ENCODE measurements at regions not wholly inside any gene's neighbourhood (a gene's known extent, or its start where the extent isn't known, plus 50 kb on each side); places are given as distances from the start of the nearest gene placed in this dataset.

GRCh38 chr3:22895671-22896070 lies 307.5 kb upstream of the UBE2E2 start:
- no peaks in the 10 kb centered on the region for H3K4me1 ChIP-seq (ENCODE audit: control insufficient read depth in 2 of 2, insufficient read depth in 2 of 2, low read length in 2 of 2)
- H3K9me3 ChIP-seq (ENCODE audit: control insufficient read depth in 2 of 3, low read length in 3 of 3), result no peaks in the 10 kb centered on the region
- ATAC-seq (no peak), DNase-seq (no peak)
- Mint-ChIP-seq H3K4me1 (no peaks in the 10 kb centered on the region), H3K4me3 (no peak overlapping the region), H3K27me3 (peaks cover 0 to 17% (median 0%) of the 10 kb centered on the region in 5 donors), H3K36me3 (no peaks in the 10 kb centered on the region), H3K27ac (no peak overlapping the region), H3K9me3 (peaks cover 0 to 2% (median 0%) of the 10 kb centered on the region in 11 donors)
- intact Hi-C loops (cut with micrococcal nuclease), result no loop called here
- H3K27ac ChIP-seq (ENCODE audit: low read depth, low read length), result no peak overlapping the region
- POLR2A ChIA-PET, result no interaction called here
- no peaks in the 10 kb centered on the region for H3K27me3 ChIP-seq (ENCODE audit: control insufficient read depth in 2 of 2, insufficient read depth in 2 of 2, low read length in 2 of 2)
- CTCF ChIA-PET, result no interaction called here
- no peaks in the 10 kb centered on the region for H3K36me3 ChIP-seq (ENCODE audit: control insufficient read depth in 2 of 3, insufficient read depth in 3 of 3, low read length in 3 of 3)
- H3K4me3 ChIP-seq (ENCODE audit: low read length), result no peak overlapping the region

- Histone ChIP-seq H3K4me1 (ENCODE audit: control insufficient read depth in 2 of 2, insufficient read depth in 2 of 2, low read length in 2 of 2) (no peaks in the 10 kb centered on the region), H3K4me3 (ENCODE audit: low read length) (no peak overlapping the region), H3K36me3 (ENCODE audit: control insufficient read depth in 2 of 3, insufficient read depth in 3 of 3, low read length in 3 of 3) (no peaks in the 10 kb centered on the region), H3K27me3 (ENCODE audit: control insufficient read depth in 2 of 2, insufficient read depth in 2 of 2, low read length in 2 of 2) (no peaks in the 10 kb centered on the region), H3K27ac (ENCODE audit: low read depth, low read length) (no peak overlapping the region), H3K9me3 (ENCODE audit: control insufficient read depth in 2 of 3, low read length in 3 of 3) (no peaks in the 10 kb centered on the region)
- ChIA-PET CTCF (interaction anchor here (0.6 kb wide), 1 partner anchor 62 kb away, joined by 3 read pairs; no protein-coding TSS in a partner anchor), POLR2A (no interaction called here)
- no peak for ATAC-seq
- Mint-ChIP-seq H3K9me3 (peaks cover 0 to 10% (median 0%) of the 10 kb centered on the region in 11 donors), H3K4me3 (no peak overlapping the region), H3K36me3 (no peaks in the 10 kb centered on the region), H3K27ac (no peak overlapping the region), H3K27me3 (peaks cover 0 to 9% (median 0%) of the 10 kb centered on the region in 5 donors), H3K4me1 (no peaks in the 10 kb centered on the region)
- intact Hi-C loops (cut with micrococcal nuclease), result no loop called here
- DNase-seq, result no peak
These were observed 304.6 kb upstream of the UBE2E2 start for GRCh38 chr3:22898558-22898957.

DNA sequence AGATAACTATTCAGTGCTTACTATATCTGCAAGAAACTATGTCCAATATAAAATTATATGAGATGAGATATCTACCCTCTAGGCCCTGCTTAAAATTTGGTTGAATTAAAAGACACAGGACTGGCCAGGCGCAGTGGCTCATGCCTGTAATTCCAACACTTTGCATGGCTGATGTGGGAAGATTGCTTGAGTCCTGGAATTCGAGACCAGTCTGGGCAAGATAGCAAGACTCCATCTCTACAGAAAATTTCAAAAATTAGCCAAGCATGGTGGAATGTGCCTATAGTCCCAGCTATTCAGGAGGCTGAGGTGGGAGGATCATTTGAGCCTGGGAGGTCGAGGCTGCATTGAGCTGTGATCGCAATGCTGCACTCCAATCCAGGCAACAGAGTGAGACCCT lies 303.7 kb upstream of the UBE2E2 start:
- ATAC-seq, result no peak
- Mint-ChIP-seq H3K9me3 (peaks cover 0 to 10% (median 0%) of the 10 kb centered on the region in 11 donors), H3K4me3 (no peak overlapping the region), H3K27ac (no peak overlapping the region), H3K36me3 (no peaks in the 10 kb centered on the region), H3K27me3 (peaks cover 0 to 9% (median 0%) of the 10 kb centered on the region in 5 donors), H3K4me1 (no peaks in the 10 kb centered on the region)
- Histone ChIP-seq H3K27me3 (ENCODE audit: control insufficient read depth in 2 of 2, insufficient read depth in 2 of 2, low read length in 2 of 2) (no peaks in the 10 kb centered on the region), H3K36me3 (ENCODE audit: control insufficient read depth in 2 of 3, insufficient read depth in 3 of 3, low read length in 3 of 3) (no peaks in the 10 kb centered on the region), H3K27ac (ENCODE audit: low read depth, low read length) (no peak overlapping the region), H3K4me3 (ENCODE audit: low read length) (no peak overlapping the region), H3K4me1 (ENCODE audit: control insufficient read depth in 2 of 2, insufficient read depth in 2 of 2, low read length in 2 of 2) (no peaks in the 10 kb centered on the region), H3K9me3 (ENCODE audit: control insufficient read depth in 2 of 3, low read length in 3 of 3) (no peaks in the 10 kb centered on the region)
- no peak for DNase-seq
- CTCF ChIA-PET, result no interaction called here
- POLR2A ChIA-PET, result no interaction called here
- intact Hi-C loops (cut with micrococcal nuclease), result no loop called here

GRCh38 chr3:22900296-22900695 lies 302.8 kb upstream of the UBE2E2 start:
- Mint-ChIP-seq H3K36me3 (no peaks in the 10 kb centered on the region), H3K27me3 (peaks cover 0 to 9% (median 0%) of the 10 kb centered on the region in 5 donors), H3K27ac (no peak overlapping the region), H3K4me1 (no peaks in the 10 kb centered on the region), H3K4me3 (no peak overlapping the region), H3K9me3 (peaks cover 0 to 10% (median 0%) of the 10 kb centered on the region in 11 donors)
- ChIA-PET POLR2A (no interaction called here), CTCF (no interaction called here)
- no peaks in the 10 kb centered on the region for H3K27me3 ChIP-seq (ENCODE audit: control insufficient read depth in 2 of 2, insufficient read depth in 2 of 2, low read length in 2 of 2)
- H3K4me1 ChIP-seq (ENCODE audit: control insufficient read depth in 2 of 2, insufficient read depth in 2 of 2, low read length in 2 of 2), result no peaks in the 10 kb centered on the region
- ATAC-seq, result no peak
- no peak overlapping the region for H3K27ac ChIP-seq (ENCODE audit: low read depth, low read length)
- H3K36me3 ChIP-seq (ENCODE audit: control insufficient read depth in 2 of 3, insufficient read depth in 3 of 3, low read length in 3 of 3), result no peaks in the 10 kb centered on the region
- H3K9me3 ChIP-seq (ENCODE audit: control insufficient read depth in 2 of 3, low read length in 3 of 3), result no peaks in the 10 kb centered on the region
- no peak for DNase-seq
- intact Hi-C loops (cut with micrococcal nuclease), result no loop called here
- no peak overlapping the region for H3K4me3 ChIP-seq (ENCODE audit: low read length)

DNA sequence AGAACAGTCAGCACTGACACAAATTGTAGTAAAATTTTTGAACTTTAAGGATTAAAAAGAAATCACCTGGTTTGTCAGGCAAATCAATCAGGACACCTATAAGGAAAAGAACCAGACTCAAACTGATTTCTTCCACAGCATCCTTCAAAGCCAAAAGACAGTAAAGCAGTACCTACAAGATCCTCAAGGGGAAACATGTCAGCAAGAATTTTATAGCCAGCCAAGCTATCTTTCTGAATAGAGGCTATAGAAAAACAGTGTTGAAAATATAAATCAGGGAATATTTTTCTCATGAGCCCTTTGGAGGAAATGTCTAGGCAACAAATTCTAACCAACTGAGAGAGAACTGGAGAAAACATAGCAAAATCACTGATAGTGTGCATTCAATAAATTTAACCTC lies 301.4 kb upstream of the UBE2E2 start:
- no peak overlapping the region for H3K4me3 ChIP-seq (ENCODE audit: low read length)
- H3K27ac ChIP-seq (ENCODE audit: low read depth, low read length), result no peak overlapping the region
- no peaks in the 10 kb centered on the region for H3K27me3 ChIP-seq (ENCODE audit: control insufficient read depth in 2 of 2, insufficient read depth in 2 of 2, low read length in 2 of 2)
- CTCF ChIA-PET, result no interaction called here
- no peaks in the 10 kb centered on the region for H3K4me1 Mint-ChIP-seq
- intact Hi-C loops (cut with micrococcal nuclease), result no loop called here
- no peaks in the 10 kb centered on the region for H3K36me3 ChIP-seq (ENCODE audit: control insufficient read depth in 2 of 3, insufficient read depth in 3 of 3, low read length in 3 of 3)
- peaks cover 0 to 10% (median 0%) of the 10 kb centered on the region in 11 donors for H3K9me3 Mint-ChIP-seq
- H3K36me3 Mint-ChIP-seq, result no peaks in the 10 kb centered on the region
- H3K4me1 ChIP-seq (ENCODE audit: control insufficient read depth in 2 of 2, insufficient read depth in 2 of 2, low read length in 2 of 2), result no peaks in the 10 kb centered on the region
- H3K4me3 Mint-ChIP-seq, result no peak overlapping the region
- H3K27me3 Mint-ChIP-seq, result no peaks in the 10 kb centered on the region
- ATAC-seq (no peak), DNase-seq (no peak)
- POLR2A ChIA-PET, result no interaction called here
- no peaks in the 10 kb centered on the region for H3K9me3 ChIP-seq (ENCODE audit: control insufficient read depth in 2 of 3, low read length in 3 of 3)
- no peak overlapping the region for H3K27ac Mint-ChIP-seq

DNA sequence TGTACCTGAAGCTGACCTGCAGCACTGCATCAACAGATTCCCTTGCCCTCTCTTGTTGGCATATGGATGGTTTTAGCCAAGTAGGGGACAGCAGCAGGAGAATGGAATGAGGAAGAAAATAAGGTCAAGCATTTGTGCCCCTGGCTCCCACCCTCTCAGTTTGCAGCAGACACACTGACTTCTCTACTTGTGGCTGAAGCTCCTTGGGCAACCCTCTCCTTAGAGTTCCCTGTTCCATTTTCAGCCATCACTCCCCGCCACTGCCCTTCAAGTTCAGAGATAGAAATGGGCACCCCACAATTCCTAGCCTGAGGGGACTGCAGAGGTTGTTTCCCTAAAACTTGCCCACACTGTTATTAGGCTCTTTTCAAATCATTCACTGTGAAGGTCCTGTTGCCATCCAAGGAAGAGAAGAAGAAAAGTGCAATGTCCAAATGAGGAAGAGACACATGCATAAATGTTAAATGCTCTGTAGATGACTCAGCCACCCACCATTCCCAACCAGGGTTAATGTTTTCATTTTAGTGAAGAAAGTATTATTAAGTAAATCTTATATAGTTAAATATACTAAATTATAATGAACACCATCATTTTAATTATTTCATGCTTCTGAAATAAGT lies 295.9 kb upstream of the UBE2E2 start:
- peaks cover 0 to 8% (median 0%) of the 10 kb centered on the region in 5 donors for H3K27me3 Mint-ChIP-seq
- no peaks in the 10 kb centered on the region for H3K9me3 ChIP-seq (ENCODE audit: control insufficient read depth in 2 of 3, low read length in 3 of 3)
- intact Hi-C loops (cut with micrococcal nuclease), result no loop called here
- CTCF ChIA-PET, result no interaction called here
- POLR2A ChIA-PET, result no interaction called here
- H3K9me3 Mint-ChIP-seq, result peaks cover 0 to 4% (median 0%) of the 10 kb centered on the region in 11 donors
- DNase-seq (no peak), ATAC-seq (no peak)
- no peaks in the 10 kb centered on the region for H3K36me3 Mint-ChIP-seq
- no peak overlapping the region for H3K4me3 Mint-ChIP-seq
- H3K27ac Mint-ChIP-seq, result no peak overlapping the region
- no peak overlapping the region for H3K4me3 ChIP-seq (ENCODE audit: low read length)
- no peaks in the 10 kb centered on the region for H3K36me3 ChIP-seq (ENCODE audit: control insufficient read depth in 2 of 3, insufficient read depth in 3 of 3, low read length in 3 of 3)
- no peaks in the 10 kb centered on the region for H3K4me1 ChIP-seq (ENCODE audit: control insufficient read depth in 2 of 2, insufficient read depth in 2 of 2, low read length in 2 of 2)
- no peak overlapping the region for H3K27ac ChIP-seq (ENCODE audit: low read depth, low read length)
- no peaks in the 10 kb centered on the region for H3K27me3 ChIP-seq (ENCODE audit: control insufficient read depth in 2 of 2, insufficient read depth in 2 of 2, low read length in 2 of 2)
- H3K4me1 Mint-ChIP-seq, result no peaks in the 10 kb centered on the region

DNA sequence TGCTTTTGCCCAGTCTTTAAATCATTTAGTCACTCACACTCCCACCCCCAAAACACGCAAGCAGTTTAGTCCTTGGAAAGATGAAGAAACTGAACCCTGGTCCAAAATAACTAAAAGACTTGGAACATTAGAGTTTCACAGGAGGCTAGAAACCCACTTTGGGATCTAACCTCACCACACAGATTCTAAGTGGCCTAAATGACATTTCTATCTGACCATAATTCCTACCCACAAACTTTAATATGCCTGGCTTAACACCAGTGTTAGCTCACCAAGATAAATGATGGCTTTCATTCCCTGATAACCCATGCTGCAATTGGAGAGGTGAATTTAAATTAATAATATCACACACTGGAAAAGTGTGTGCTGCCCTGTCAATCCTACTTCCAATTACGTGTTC lies 295.3 kb upstream of the UBE2E2 start:
- no peaks in the 10 kb centered on the region for H3K36me3 Mint-ChIP-seq

More for the DNA sequence above, 295.3 kb upstream of the UBE2E2 start:
- Histone ChIP-seq H3K4me1 (ENCODE audit: control insufficient read depth in 2 of 2, insufficient read depth in 2 of 2, low read length in 2 of 2) (no peaks in the 10 kb centered on the region), H3K36me3 (ENCODE audit: control insufficient read depth in 2 of 3, insufficient read depth in 3 of 3, low read length in 3 of 3) (no peaks in the 10 kb centered on the region), H3K27ac (ENCODE audit: low read depth, low read length) (no peak overlapping the region), H3K9me3 (ENCODE audit: control insufficient read depth in 2 of 3, low read length in 3 of 3) (no peaks in the 10 kb centered on the region), H3K27me3 (ENCODE audit: control insufficient read depth in 2 of 2, insufficient read depth in 2 of 2, low read length in 2 of 2) (no peaks in the 10 kb centered on the region), H3K4me3 (ENCODE audit: low read length) (no peak overlapping the region)
- ATAC-seq (no peak), DNase-seq (no peak)
- Mint-ChIP-seq H3K4me3 (no peak overlapping the region), H3K9me3 (peaks cover 0 to 1% (median 0%) of the 10 kb centered on the region in 11 donors), H3K27me3 (peaks cover 0 to 8% (median 0%) of the 10 kb centered on the region in 5 donors), H3K4me1 (no peaks in the 10 kb centered on the region), H3K27ac (no peak overlapping the region)
- CTCF ChIA-PET, result no interaction called here
- intact Hi-C loops (cut with micrococcal nuclease), result no loop called here
- POLR2A ChIA-PET, result no interaction called here

Measured in naive thymus-derived CD4-positive, alpha-beta T cell (primary cell).